Neural cell (in vitro differentiated cells): ENCODE measurements at regions not wholly inside any gene's neighbourhood (a gene's known extent, or its start where the extent isn't known, plus 50 kb on each side); places are given as distances from the start of the nearest gene placed in this dataset.

ENCODE experiments used
- H2AFZ ChIP-seq: fragments of 200-600, 300-800 bp; sonication (generic), shearing (Covaris generic); 2 replicates; pipeline ENCODE4 v1.6.0; 2014; ENCODE audit warnings: low read depth, mild to moderate bottlenecking, antibody characterized with exemption, low read length, moderate library complexity
- H3F3A ChIP-seq: fragments of 200-600 bp; shearing (Covaris generic); 2 replicates; pipeline ENCODE4 v1.6.1; 2016; ENCODE audit warnings: mild to moderate bottlenecking, moderate library complexity, mixed read lengths, antibody characterized with exemption, low read length; ENCODE audit not compliant: insufficient read depth, poor library complexity, severe bottlenecking
- H3K27ac ChIP-seq: fragments of 200-600, 300-800 bp; sonication (generic), shearing (Covaris generic); 2 replicates; pipeline ENCODE4 v1.5.1; 2014; ENCODE audit warnings: mild to moderate bottlenecking, low read length, moderate library complexity
- H3K27me3 ChIP-seq: fragments of 300-800, 200-600 bp; sonication (generic), shearing (Covaris generic); 2 replicates; pipeline ENCODE4 v1.6.0; 2014; ENCODE audit warnings: mild to moderate bottlenecking, low read depth, low read length, moderate library complexity; ENCODE audit not compliant: insufficient read depth
- H3K36me3 ChIP-seq: fragments of 300-800, 200-600 bp; sonication (generic), shearing (Covaris generic); 2 replicates; pipeline ENCODE4 v1.5.1; 2014; ENCODE audit warnings: mild to moderate bottlenecking, antibody characterized with exemption, low read length, moderate library complexity; ENCODE audit not compliant: insufficient read depth
- H3K4me2 ChIP-seq: fragments of 300-800, 200-600 bp; sonication (generic), shearing (Covaris generic); 2 replicates; pipeline ENCODE4 v1.6.0; 2014; ENCODE audit warnings: mild to moderate bottlenecking, low read length
- H3K4me3 ChIP-seq: fragments of 300-800, 200-600 bp; sonication (generic), shearing (Covaris generic); 2 replicates; pipeline ENCODE4 v1.5.1; 2014; ENCODE audit warnings: mild to moderate bottlenecking, low read length, moderate library complexity
- H3K79me2 ChIP-seq: fragments of 200-600 bp; shearing (Covaris generic); replicated peaks from 2 replicates; pipeline ENCODE4 v1.6.0; 2014; ENCODE audit warnings: mild to moderate bottlenecking, low read length, moderate library complexity; ENCODE audit not compliant: insufficient read depth
- H3K9ac ChIP-seq: fragments of 300-800, 200-600 bp; sonication (generic), shearing (Covaris generic); 2 replicates; pipeline ENCODE4 v1.6.1; 2016; ENCODE audit warnings: mild to moderate bottlenecking, low read length, mixed read lengths
- H3K9me2 ChIP-seq: fragments of 200-600 bp; shearing (Covaris generic); 2 replicates; pipeline ENCODE4 v1.6.1; 2016; ENCODE audit warnings: mild to moderate bottlenecking, low read length, mixed read lengths; ENCODE audit not compliant: insufficient read depth
- H3K9me3 ChIP-seq: fragments of 200-600, 300-800 bp; sonication (generic), shearing (Covaris generic); 2 replicates; pipeline ENCODE4 v1.6.1; 2016; ENCODE audit warnings: mild to moderate bottlenecking, mixed run types, low read length, moderate library complexity, mixed read lengths
- H4K20me1 ChIP-seq: fragments of 200-600 bp; shearing (Covaris generic); 2 replicates; pipeline ENCODE4 v1.6.1; 2016; ENCODE audit warnings: mild to moderate bottlenecking, mixed run types; ENCODE audit not compliant: insufficient read depth
- CTCF ChIP-seq: fragments of 450-650 bp; IDR thresholded peaks from 2 replicates; pipeline ENCODE4 v1.5.1; 2014; ENCODE audit warnings: antibody characterized with exemption, mild to moderate bottlenecking, moderate library complexity; ENCODE audit not compliant: poor library complexity, severe bottlenecking
- EP300 ChIP-seq: fragments of 450-650 bp; conservative IDR thresholded peaks from 2 replicates; pipeline ENCODE4 v1.6.1; 2014; ENCODE audit warnings: antibody characterized with exemption, mild to moderate bottlenecking, moderate library complexity; ENCODE audit not compliant: poor library complexity, severe bottlenecking
- EZH2 ChIP-seq: fragments of 200-600, 300-800 bp; shearing (Covaris generic), sonication (generic); IDR thresholded peaks from 2 replicates; pipeline ENCODE4 v1.6.1; 2014; ENCODE audit warnings: antibody characterized with exemption, low read length, borderline replicate concordance, mild to moderate bottlenecking; ENCODE audit not compliant: insufficient read depth, poor library complexity, severe bottlenecking
- MXI1 ChIP-seq: fragments of 450-650 bp; conservative IDR thresholded peaks from 2 replicates; pipeline ENCODE4 v1.6.1; 2014; ENCODE audit warnings: antibody characterized with exemption, mild to moderate bottlenecking; ENCODE audit not compliant: poor library complexity, severe bottlenecking
- POLR2AphosphoS5 ChIP-seq: IDR thresholded peaks from 2 replicates; pipeline ENCODE4 v1.6.1; 2012
- RAD21 ChIP-seq: fragments of 450-650 bp; conservative IDR thresholded peaks from 2 replicates; pipeline ENCODE4 v1.6.1; 2014; ENCODE audit warnings: antibody characterized with exemption, mild to moderate bottlenecking, moderate library complexity
- SMC3 ChIP-seq: fragments of 450-650 bp; conservative IDR thresholded peaks from 2 replicates; pipeline ENCODE4 v1.6.1; 2014; ENCODE audit warnings: antibody characterized with exemption, mild to moderate bottlenecking, moderate library complexity; ENCODE audit not compliant: poor library complexity
- TAF1 ChIP-seq: IDR thresholded peaks from 2 replicates; pipeline ENCODE4 v1.6.1; 2012; ENCODE audit warnings: low read depth
- TF ChIP-seq, protein P1 (sequence below): IDR thresholded peaks from 2 replicates; pipeline ENCODE4 v1.6.1; 2012; ENCODE audit warnings: borderline replicate concordance

DNA sequence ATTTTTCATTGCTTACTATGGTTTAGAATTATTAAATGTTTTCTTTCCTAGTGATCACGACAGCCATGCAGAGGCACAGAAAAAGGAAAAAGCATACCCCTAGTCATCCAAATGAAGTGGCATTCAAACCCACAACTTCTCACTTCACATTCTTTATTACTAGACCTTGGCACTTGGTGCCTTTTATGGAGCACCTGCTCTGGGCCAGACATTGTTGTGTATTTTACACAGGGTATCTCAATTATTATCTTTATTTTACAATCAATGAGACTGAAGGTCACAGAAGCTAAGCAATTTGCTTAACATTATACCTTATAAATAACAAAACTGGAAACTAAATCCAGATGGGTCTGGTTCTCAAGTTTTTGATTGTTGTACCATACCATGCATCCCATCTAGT, 235.3 kb downstream of the LRATD1 start:
- Histone ChIP-seq H3K4me2 (no peak overlapping the region), H3K4me3 (no peak overlapping the region), H2AFZ (no peak overlapping the region), H3K9me3 (no peaks in the 10 kb centered on the region), H3F3A (no peaks in the 10 kb centered on the region), H3K9me2 (no peaks in the 10 kb centered on the region), H3K36me3 (no peaks in the 10 kb centered on the region), H4K20me1 (no peaks in the 10 kb centered on the region), H3K9ac (no peak overlapping the region), H3K27ac (no peak overlapping the region), H3K79me2 (no peaks in the 10 kb centered on the region), H3K27me3 (no peaks in the 10 kb centered on the region)
- TF ChIP-seq MXI1, result no peak
- TF ChIP-seq RAD21, result no peak
- no peak for TF ChIP-seq POLR2AphosphoS5
- TF ChIP-seq TAF1, result no peak
- no peak for TF ChIP-seq CTCF
- TF ChIP-seq EP300, result no peak
- TF ChIP-seq, protein P1, sequence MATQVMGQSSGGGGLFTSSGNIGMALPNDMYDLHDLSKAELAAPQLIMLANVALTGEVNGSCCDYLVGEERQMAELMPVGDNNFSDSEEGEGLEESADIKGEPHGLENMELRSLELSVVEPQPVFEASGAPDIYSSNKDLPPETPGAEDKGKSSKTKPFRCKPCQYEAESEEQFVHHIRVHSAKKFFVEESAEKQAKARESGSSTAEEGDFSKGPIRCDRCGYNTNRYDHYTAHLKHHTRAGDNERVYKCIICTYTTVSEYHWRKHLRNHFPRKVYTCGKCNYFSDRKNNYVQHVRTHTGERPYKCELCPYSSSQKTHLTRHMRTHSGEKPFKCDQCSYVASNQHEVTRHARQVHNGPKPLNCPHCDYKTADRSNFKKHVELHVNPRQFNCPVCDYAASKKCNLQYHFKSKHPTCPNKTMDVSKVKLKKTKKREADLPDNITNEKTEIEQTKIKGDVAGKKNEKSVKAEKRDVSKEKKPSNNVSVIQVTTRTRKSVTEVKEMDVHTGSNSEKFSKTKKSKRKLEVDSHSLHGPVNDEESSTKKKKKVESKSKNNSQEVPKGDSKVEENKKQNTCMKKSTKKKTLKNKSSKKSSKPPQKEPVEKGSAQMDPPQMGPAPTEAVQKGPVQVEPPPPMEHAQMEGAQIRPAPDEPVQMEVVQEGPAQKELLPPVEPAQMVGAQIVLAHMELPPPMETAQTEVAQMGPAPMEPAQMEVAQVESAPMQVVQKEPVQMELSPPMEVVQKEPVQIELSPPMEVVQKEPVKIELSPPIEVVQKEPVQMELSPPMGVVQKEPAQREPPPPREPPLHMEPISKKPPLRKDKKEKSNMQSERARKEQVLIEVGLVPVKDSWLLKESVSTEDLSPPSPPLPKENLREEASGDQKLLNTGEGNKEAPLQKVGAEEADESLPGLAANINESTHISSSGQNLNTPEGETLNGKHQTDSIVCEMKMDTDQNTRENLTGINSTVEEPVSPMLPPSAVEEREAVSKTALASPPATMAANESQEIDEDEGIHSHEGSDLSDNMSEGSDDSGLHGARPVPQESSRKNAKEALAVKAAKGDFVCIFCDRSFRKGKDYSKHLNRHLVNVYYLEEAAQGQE, result no peak
- TF ChIP-seq EZH2, result no peak
- TF ChIP-seq SMC3, result no peak

DNA sequence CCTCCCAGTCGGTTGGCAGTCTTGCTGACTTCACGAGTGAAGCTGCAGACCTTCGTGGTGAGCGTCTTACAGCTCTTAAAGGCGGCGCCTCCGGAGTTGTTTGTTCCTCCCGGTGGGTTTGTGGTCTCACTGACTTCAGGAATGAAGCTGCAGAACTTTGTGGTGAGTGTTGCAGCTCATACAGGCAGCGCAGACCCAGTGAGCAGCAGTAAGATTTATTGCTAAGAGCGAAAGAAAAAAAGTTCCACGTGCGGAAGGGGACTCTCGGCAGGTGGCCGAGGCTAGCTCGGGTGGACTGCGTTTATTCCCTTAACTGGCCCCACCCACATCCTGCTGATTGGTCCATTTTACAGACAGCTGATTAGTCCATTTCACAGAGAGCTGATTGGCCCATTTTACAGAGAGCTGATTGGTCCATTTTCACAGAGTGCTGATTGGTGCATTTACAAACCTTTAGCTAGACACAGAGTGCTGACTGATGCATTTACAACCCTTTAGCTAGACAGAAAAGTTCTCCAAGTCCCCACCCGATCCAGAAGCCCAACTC, 240.3 kb downstream of the LRATD1 start:
- no peaks in the 10 kb centered on the region for H4K20me1 ChIP-seq
- no peak overlapping the region for H3K9ac ChIP-seq
- TF ChIP-seq EP300 (no peak), POLR2AphosphoS5 (no peak), EZH2 (no peak), SMC3 (no peak), RAD21 (no peak), TAF1 (no peak), CTCF (no peak), MXI1 (no peak)
- TF ChIP-seq, protein P1, result no peak
- H3K27me3 ChIP-seq, result no peaks in the 10 kb centered on the region
- H3K4me2 ChIP-seq, result no peak overlapping the region
- no peak overlapping the region for H2AFZ ChIP-seq
- no peaks in the 10 kb centered on the region for H3K9me3 ChIP-seq
- H3K27ac ChIP-seq, result no peak overlapping the region
- H3K79me2 ChIP-seq, result no peaks in the 10 kb centered on the region
- H3K9me2 ChIP-seq, result no peaks in the 10 kb centered on the region
- no peaks in the 10 kb centered on the region for H3F3A ChIP-seq
- H3K36me3 ChIP-seq, result no peaks in the 10 kb centered on the region
- H3K4me3 ChIP-seq, result no peak overlapping the region
